ENCODE measurements at regions not wholly inside any gene's neighbourhood (a gene's known extent, or its start where the extent isn't known, plus 50 kb on each side); places are given as distances from the start of the nearest gene placed in this dataset.

DNA sequence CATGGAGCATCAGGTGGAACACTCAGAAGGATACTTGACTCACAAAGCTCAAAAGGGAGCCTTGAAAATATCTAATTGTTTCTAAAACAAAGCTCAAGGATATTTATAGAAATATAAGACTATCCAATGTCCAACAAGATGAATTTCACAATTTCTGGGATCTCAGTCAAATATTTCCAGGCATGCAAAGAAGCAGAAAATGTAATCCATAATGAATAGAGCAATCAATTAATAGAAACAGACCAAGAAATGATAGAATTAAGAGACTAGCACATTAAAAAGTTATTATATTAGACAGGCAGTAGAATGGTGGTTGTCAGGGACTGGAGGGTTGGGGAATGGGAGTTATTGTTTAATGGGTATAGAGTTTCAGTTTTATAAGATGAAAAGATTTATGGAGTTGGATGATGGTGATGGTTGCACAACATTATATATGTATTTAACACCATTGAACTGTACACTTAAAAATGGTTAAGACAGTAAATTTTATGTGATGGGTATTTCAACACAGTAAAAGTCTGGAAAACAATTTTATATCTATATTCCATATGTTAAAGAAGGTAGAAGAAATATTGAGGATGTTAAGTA is 189.9 kb upstream of the PIEZO2 start:
- no peak for DNase-seq
- TF ChIP-seq, protein P1, sequence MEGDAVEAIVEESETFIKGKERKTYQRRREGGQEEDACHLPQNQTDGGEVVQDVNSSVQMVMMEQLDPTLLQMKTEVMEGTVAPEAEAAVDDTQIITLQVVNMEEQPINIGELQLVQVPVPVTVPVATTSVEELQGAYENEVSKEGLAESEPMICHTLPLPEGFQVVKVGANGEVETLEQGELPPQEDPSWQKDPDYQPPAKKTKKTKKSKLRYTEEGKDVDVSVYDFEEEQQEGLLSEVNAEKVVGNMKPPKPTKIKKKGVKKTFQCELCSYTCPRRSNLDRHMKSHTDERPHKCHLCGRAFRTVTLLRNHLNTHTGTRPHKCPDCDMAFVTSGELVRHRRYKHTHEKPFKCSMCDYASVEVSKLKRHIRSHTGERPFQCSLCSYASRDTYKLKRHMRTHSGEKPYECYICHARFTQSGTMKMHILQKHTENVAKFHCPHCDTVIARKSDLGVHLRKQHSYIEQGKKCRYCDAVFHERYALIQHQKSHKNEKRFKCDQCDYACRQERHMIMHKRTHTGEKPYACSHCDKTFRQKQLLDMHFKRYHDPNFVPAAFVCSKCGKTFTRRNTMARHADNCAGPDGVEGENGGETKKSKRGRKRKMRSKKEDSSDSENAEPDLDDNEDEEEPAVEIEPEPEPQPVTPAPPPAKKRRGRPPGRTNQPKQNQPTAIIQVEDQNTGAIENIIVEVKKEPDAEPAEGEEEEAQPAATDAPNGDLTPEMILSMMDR (IDR thresholded peaks at IDR 0.05), result no peak
- no peak for TF ChIP-seq POLR2A (IDR thresholded peaks at IDR 0.05)

DNA sequence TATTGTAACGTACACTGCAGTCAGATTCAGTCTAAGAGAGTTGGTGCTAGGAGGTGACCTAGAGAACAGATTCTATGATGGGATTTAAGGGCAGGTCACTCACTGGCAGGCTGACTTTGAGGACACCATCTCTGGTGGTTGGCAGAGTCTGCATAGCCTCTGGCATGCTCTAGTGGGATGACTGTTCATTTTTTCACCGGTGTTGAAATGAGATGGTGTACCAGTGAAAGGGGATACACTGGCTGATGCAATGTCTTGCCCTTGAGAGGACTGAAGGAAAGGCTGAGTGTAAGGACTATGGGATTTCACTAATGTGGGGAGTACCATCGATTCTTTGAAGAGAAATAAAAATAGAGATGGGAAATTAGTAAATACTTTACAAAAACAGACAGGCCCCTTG is 186.9 kb upstream of the PIEZO2 start:
- Histone ChIP-seq H3K4me3 (no peak overlapping the region), H3K27ac (no peak overlapping the region), H3K36me3 (no peaks in the 10 kb centered on the region), H3K9me3 (no peaks in the 10 kb centered on the region), H3K27me3 (no peaks in the 10 kb centered on the region), H3K4me1 (no peaks in the 10 kb centered on the region)
- TF ChIP-seq, protein P1 (IDR thresholded peaks at IDR 0.05), result no peak
- DNase-seq, result no peak

More for the DNA sequence above, 189.9 kb upstream of the PIEZO2 start:
- Histone ChIP-seq H3K4me3 (no peak overlapping the region), H3K27ac (no peak overlapping the region), H3K9me3 (no peaks in the 10 kb centered on the region), H3K27me3 (no peaks in the 10 kb centered on the region), H3K4me1 (no peaks in the 10 kb centered on the region), H3K36me3 (no peaks in the 10 kb centered on the region)

DNA sequence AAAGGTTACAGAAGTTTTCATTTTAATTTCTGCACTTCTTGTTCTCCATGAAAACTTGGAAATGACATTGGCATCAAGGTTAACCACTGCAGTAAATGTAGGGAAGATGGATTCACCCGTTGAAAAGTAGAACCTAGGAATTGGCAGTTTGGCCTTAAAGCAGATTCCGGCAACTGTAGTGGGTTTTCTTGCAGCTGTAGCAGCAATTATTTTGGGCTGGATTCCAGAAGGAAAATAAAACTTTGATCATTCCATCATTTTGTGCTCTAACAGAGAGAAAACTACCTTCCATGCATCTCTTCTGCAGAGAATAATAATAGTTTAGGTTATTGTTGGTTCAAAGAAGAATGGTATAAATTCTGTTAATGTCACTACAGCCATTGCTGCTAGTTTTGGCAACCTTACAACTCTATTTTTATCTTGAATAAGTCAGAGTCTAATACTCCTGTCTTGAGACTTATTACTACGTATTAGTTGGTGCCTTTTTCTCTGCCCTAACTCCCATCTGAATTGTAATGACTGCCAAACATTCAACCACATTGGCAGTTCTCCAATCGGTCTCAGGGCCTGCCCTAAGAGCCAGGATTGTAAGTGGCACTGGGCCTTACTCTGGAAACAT is 178.1 kb upstream of the PIEZO2 start:
- TF ChIP-seq, protein P1 (IDR thresholded peaks at IDR 0.05), result no peak
- no peak for TF ChIP-seq POLR2A (IDR thresholded peaks at IDR 0.05)
- no peak overlapping the region for H3K27ac ChIP-seq
- DNase-seq, result no peak
- H3K4me1 ChIP-seq, result no peaks in the 10 kb centered on the region
- no peaks in the 10 kb centered on the region for H3K27me3 ChIP-seq
- H3K36me3 ChIP-seq, result no peaks in the 10 kb centered on the region
- H3K4me3 ChIP-seq, result no peak overlapping the region
- no peaks in the 10 kb centered on the region for H3K9me3 ChIP-seq

DNA sequence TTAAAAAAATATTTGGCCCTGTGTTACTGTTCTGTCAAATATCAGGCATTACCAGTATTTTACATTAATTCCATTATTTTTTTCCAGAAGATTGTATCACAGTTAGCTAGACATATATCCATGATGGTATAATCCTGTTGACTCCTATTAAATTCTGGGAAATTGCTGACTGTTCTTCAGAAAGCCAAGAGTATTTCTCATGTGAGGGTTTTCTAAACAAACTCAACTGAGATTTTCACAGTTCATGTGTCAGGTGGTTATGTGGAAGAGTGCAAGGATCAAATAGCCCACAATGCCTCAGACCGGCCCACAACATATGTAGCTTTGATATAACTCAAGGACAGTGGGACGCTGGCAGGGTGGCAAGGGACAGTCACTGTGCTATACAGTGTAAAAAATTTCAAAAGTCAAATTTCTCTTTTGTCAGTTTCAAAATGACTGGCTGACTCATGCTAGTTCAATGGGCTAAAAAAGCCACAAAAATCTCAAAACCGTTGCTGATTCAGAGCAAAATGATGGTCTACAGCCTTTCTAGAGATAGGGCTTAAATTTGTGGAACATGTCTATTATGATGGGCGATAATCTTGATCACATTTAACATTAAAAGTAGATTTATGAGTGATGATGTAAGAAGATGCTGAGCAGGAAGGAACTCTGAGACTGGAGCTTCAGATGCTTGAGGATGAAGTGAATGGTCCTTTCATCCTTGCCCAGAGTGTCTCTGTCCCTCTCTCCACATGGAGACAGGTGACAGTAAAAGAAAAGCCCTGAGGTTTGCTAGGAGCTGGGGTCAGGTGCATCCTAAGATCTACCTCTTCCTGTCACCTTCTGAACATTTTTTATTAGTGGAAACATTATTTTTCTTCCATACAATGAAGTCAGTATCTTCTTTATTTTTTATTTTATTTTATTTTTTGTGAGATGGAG is 175.8 kb upstream of the PIEZO2 start:
- H3K9me3 ChIP-seq, result no peaks in the 10 kb centered on the region
- H3K36me3 ChIP-seq, result no peaks in the 10 kb centered on the region
- no peak overlapping the region for H3K4me3 ChIP-seq
- no peak for DNase-seq
- TF ChIP-seq, protein P1 (IDR thresholded peaks at IDR 0.05), result no peak
- TF ChIP-seq POLR2A (IDR thresholded peaks at IDR 0.05), result no peak
- no peaks in the 10 kb centered on the region for H3K4me1 ChIP-seq
- H3K27ac ChIP-seq, result no peak overlapping the region
- no peaks in the 10 kb centered on the region for H3K27me3 ChIP-seq

DNA sequence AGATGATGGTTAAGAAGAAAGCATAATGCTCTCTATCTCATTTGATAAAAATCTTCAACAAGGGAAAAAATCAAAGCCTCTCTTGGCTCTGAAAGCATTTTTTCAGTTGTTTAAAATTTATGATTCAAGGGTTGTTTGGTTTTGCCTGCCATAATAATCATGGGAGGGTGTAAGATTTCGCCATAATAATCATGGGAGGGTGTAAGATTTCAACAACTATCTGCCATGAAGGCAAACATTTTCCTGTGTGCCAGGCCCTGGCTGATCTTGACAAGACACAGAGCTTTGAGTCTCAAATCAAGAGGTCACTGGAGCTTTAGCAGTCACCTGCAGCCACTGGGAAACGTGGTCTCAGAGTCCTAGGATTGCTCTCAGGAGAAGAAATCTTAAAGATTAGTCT is 175.1 kb upstream of the PIEZO2 start:
- no peak for DNase-seq
- H3K27me3 ChIP-seq, result no peaks in the 10 kb centered on the region
- TF ChIP-seq POLR2A (IDR thresholded peaks at IDR 0.05), result no peak
- H3K9me3 ChIP-seq, result no peaks in the 10 kb centered on the region
- no peaks in the 10 kb centered on the region for H3K4me1 ChIP-seq
- no peaks in the 10 kb centered on the region for H3K36me3 ChIP-seq
- H3K4me3 ChIP-seq, result no peak overlapping the region
- H3K27ac ChIP-seq, result no peak overlapping the region

DNA sequence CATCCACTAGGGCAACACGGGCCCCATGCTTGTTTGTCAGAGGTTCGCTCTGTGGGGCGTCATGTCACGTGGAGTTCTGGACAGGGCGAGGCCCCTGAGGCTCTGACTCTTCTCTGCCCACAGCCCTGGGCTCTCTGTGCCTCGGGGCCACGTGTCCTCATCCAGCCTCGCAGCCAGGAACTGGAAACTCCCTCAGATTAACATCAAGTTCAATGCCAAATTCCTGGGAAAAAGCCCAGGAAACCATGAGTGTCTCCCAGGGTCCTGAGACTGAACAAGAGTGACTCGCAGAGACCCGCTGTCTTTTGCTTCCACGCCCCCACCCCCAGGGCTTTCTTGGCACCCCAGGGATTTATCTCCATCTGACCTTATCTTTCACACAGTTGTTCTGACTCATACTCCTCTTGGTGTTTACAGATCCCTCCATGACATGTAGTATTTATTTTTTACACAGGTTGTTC is 174.0 kb upstream of the PIEZO2 start:
- no peak for TF ChIP-seq POLR2A (IDR thresholded peaks at IDR 0.05)
- TF ChIP-seq, protein P1 (IDR thresholded peaks at IDR 0.05), result no peak
- no peaks in the 10 kb centered on the region for H3K4me1 ChIP-seq
- H3K36me3 ChIP-seq, result no peaks in the 10 kb centered on the region
- DNase-seq, result no peak
- H3K27ac ChIP-seq, result no peak overlapping the region
- H3K4me3 ChIP-seq, result no peak overlapping the region
- H3K9me3 ChIP-seq, result no peaks in the 10 kb centered on the region
- no peaks in the 10 kb centered on the region for H3K27me3 ChIP-seq

All from Peyer's patch (tissue), 4 donors.